IMR-90 (cell line): ENCODE measurements at regions not wholly inside any gene's neighbourhood (a gene's known extent, or its start where the extent isn't known, plus 50 kb on each side); places are given as distances from the start of the nearest gene placed in this dataset.

Source experiments
- ATAC-seq: fragments of 200-7000 bp; cut with Tn5 transposase; 2 replicates; pipeline ENCODE4 v1.9.1; 2020; ENCODE audit warnings: low read depth, mild to moderate bottlenecking, moderate library complexity
- BruUV-seq: library from RNA; stranded (reverse); fragments of 400-500 nt; replicated peaks from 2 replicates; lab custom pipeline; 2021; lab: Mats Ljungman, UMichigan
- CTCF ChIA-PET: fragments of 300-600 bp; formaldehyde crosslinking; extraction: SDS; loops from one replicate; lab custom pipeline; 2021; ENCODE audit warnings: antibody characterized with exemption; lab: Yijun Ruan, JAX
- POLR2A ChIA-PET: fragments of 300-600 bp; sonication (Branson Sonifier 250); formaldehyde crosslinking; loops from one replicate; lab custom pipeline; 2022; ENCODE audit warnings: antibody characterized with exemption; ENCODE audit not compliant: unreplicated experiment; lab: Charles Lee
- DNase-seq: peaks from one replicate; pipeline ENCODE4 v3.0.0; 2013
- H2AFZ ChIP-seq: replicated peaks from 2 replicates; pipeline ENCODE3; 2013; ENCODE audit warnings: low read length, mild to moderate bottlenecking; ENCODE audit not compliant: poor library complexity
- H2AK5ac ChIP-seq: 2 replicates; pipeline ENCODE4 v1.6.1; 2013; ENCODE audit warnings: low read depth, low read length, inconsistent platforms
- H2AK9ac ChIP-seq: replicated peaks from 2 replicates; pipeline ENCODE3; 2013; ENCODE audit warnings: mild to moderate bottlenecking, low read depth, low read length, moderate library complexity; ENCODE audit not compliant: poor library complexity
- H2BK120ac ChIP-seq: 2 replicates; pipeline ENCODE4 v1.6.1; 2013; ENCODE audit warnings: low read depth, low read length, inconsistent platforms
- H2BK15ac ChIP-seq: 3 replicates; pipeline ENCODE4 v1.6.1; 2013; ENCODE audit warnings: low read depth, low read length, inconsistent platforms
- H2BK20ac ChIP-seq: 2 replicates; pipeline ENCODE4 v1.6.1; 2013; ENCODE audit warnings: low read depth, mild to moderate bottlenecking, inconsistent platforms, low read length, moderate library complexity
- H2BK5ac ChIP-seq: 2 replicates; pipeline ENCODE4 v1.6.1; 2013; ENCODE audit warnings: mild to moderate bottlenecking, low read depth, low read length, inconsistent platforms; ENCODE audit not compliant: poor library complexity, severe bottlenecking
- H3K14ac ChIP-seq: replicated peaks from 2 replicates; pipeline ENCODE4 v1.6.1; 2013; ENCODE audit warnings: low read depth, low read length, inconsistent platforms
- H3K18ac ChIP-seq: 2 replicates; pipeline ENCODE4 v1.6.1; 2013; ENCODE audit warnings: low read depth, low read length, control low read depth
- H3K23ac ChIP-seq: 2 replicates; pipeline ENCODE4 v1.6.1; 2013; ENCODE audit warnings: low read depth, low read length, inconsistent platforms
- H3K27ac ChIP-seq: 2 replicates; pipeline ENCODE4 v1.5.1; 2013; ENCODE audit warnings: mild to moderate bottlenecking, control low read depth, low read length; ENCODE audit not compliant: insufficient read depth
- H3K27me3 ChIP-seq: 2 replicates; pipeline ENCODE4 v1.6.1; 2013; ENCODE audit warnings: low read length; ENCODE audit not compliant: control insufficient read depth, insufficient read depth
- H3K36me3 ChIP-seq: 2 replicates; pipeline ENCODE4 v1.6.1; 2013; ENCODE audit warnings: low read length, mixed read lengths; ENCODE audit not compliant: control insufficient read depth, insufficient read depth
- H3K4ac ChIP-seq: 2 replicates; pipeline ENCODE4 v1.6.1; 2013; ENCODE audit warnings: low read depth, low read length, inconsistent platforms
- H3K4me1 ChIP-seq: 2 replicates; pipeline ENCODE4 v1.6.1; 2013; ENCODE audit warnings: low read length, mixed read lengths; ENCODE audit not compliant: control insufficient read depth, insufficient read depth
- H3K4me2 ChIP-seq: 2 replicates; pipeline ENCODE4 v1.6.1; 2013; ENCODE audit warnings: low read depth, mild to moderate bottlenecking, control low read depth, low read length, moderate library complexity
- H3K4me3 ChIP-seq: 2 replicates; pipeline ENCODE4 v1.5.1; 2013; ENCODE audit warnings: low read depth, mild to moderate bottlenecking, control low read depth, low read length, moderate library complexity; ENCODE audit not compliant: insufficient read depth
- H3K56ac ChIP-seq: 2 replicates; pipeline ENCODE4 v1.6.1; 2013; ENCODE audit warnings: low read length, inconsistent platforms; ENCODE audit not compliant: insufficient read depth; ENCODE audit errors: extremely low read depth
- H3K79me1 ChIP-seq, 2 experiments: 2 replicates each; pipeline ENCODE4 v1.6.1; 2013; ENCODE audit warnings: low read length in 2 of 2, inconsistent platforms in 1 of 2, low read depth in 1 of 2
- H3K9ac ChIP-seq: 2 replicates; pipeline ENCODE4 v1.6.1; 2013; ENCODE audit warnings: low read depth, low read length, control low read depth
- H3K9me1 ChIP-seq: 2 replicates; pipeline ENCODE4 v1.6.1; 2013; ENCODE audit warnings: low read length, inconsistent platforms; ENCODE audit not compliant: insufficient read depth
- H3K9me3 ChIP-seq: 2 replicates; pipeline ENCODE4 v1.6.1; 2013; ENCODE audit warnings: low read length; ENCODE audit not compliant: control insufficient read depth, insufficient read depth
- H4K20me1 ChIP-seq: 2 replicates; pipeline ENCODE4 v1.6.1; 2013; ENCODE audit warnings: low read length, inconsistent platforms; ENCODE audit not compliant: insufficient read depth
- H4K5ac ChIP-seq: 2 replicates; pipeline ENCODE4 v1.6.1; 2013; ENCODE audit warnings: mild to moderate bottlenecking, low read depth, low read length, control low read depth
- H4K8ac ChIP-seq, 2 experiments: 2 replicates each; pipeline ENCODE4 v1.6.1; 2013; ENCODE audit warnings: low read depth in 2 of 2, low read length in 2 of 2, control low read depth in 1 of 2, inconsistent platforms in 1 of 2
- H4K91ac ChIP-seq: 2 replicates; pipeline ENCODE4 v1.6.1; 2013; ENCODE audit warnings: low read depth, low read length, inconsistent platforms; ENCODE audit not compliant: insufficient read depth
- BHLHE40 ChIP-seq: fragments of 150-350 bp; IDR thresholded peaks from 2 replicates; pipeline ENCODE4 v1.6.1; 2016; ENCODE audit warnings: mild to moderate bottlenecking, low read depth, low read length
- FOS ChIP-seq: fragments of 150-350 bp; IDR thresholded peaks from 2 replicates; pipeline ENCODE4 v1.6.1; 2016; ENCODE audit warnings: low read depth, low read length
- MAFK ChIP-seq: IDR thresholded peaks from 2 replicates; pipeline ENCODE4 v1.6.1; 2012; ENCODE audit warnings: low read depth, low read length, improper control_type of control experiment
- MAZ ChIP-seq: IDR thresholded peaks from 2 replicates; pipeline ENCODE4 v1.6.1; 2012; ENCODE audit warnings: low read depth, mild to moderate bottlenecking, low read length, improper control_type of control experiment, moderate library complexity, borderline replicate concordance
- NFE2L2 ChIP-seq: fragments of 150-350 bp; IDR thresholded peaks from 2 replicates; pipeline ENCODE4 v1.6.1; 2016; ENCODE audit warnings: low read depth, mild to moderate bottlenecking, low read length
- RAD21 ChIP-seq: IDR thresholded peaks from 2 replicates; pipeline ENCODE4 v1.6.1; 2012; ENCODE audit warnings: low read length, improper control_type of control experiment
- RCOR1 ChIP-seq: IDR thresholded peaks from 2 replicates; pipeline ENCODE4 v1.6.1; 2012; ENCODE audit warnings: mild to moderate bottlenecking, low read length, improper control_type of control experiment; ENCODE audit not compliant: insufficient replicate concordance
- RFX5 ChIP-seq: IDR thresholded peaks from 2 replicates; pipeline ENCODE4 v1.8.0; 2012; ENCODE audit warnings: low read depth, mild to moderate bottlenecking, low read length, moderate library complexity
- SMC3 ChIP-seq: fragments of 150-350 bp; IDR thresholded peaks from 2 replicates; pipeline ENCODE4 v1.6.1; 2016; ENCODE audit warnings: low read depth, mild to moderate bottlenecking, antibody characterized with exemption, low read length, moderate library complexity
- WGBS, 2 experiments: methylation state at CpG; one replicate each; pipeline versions ENCODE4 v1.1.5 to v1.1.7; 2013; ENCODE audit warnings: missing lambda C conversion rate in 2 of 2; ENCODE audit not compliant: insufficient read length in 1 of 2; ENCODE audit errors: extremely low coverage in 2 of 2; 5-methylcytosine and 5-hydroxymethylcytosine counted together
- dilution Hi-C: fragments of 300-500 bp; cut with HindIII; formaldehyde crosslinking; loops from one replicate; pipeline ENCODE4 v1.14.3; 2018; ENCODE audit warnings: low sequenced_read_pairs; ENCODE audit not compliant: unreplicated experiment
- in situ Hi-C: fragments of 300-500 bp; cut with MboI; formaldehyde crosslinking; loops from 3 replicates; pipeline ENCODE4 v1.14.3; 2019; ENCODE audit warnings: low sequenced_read_pairs, inconsistent platforms, mixed read lengths
- intact Hi-C: fragments of 100-400 bp; cut with micrococcal nuclease; formaldehyde crosslinking; loops from 2 replicates; pipeline ENCODE4 v1.10.0; 2022
- TF ChIP-seq, protein P1 (sequence below): fragments of 150-350 bp; IDR thresholded peaks from 2 replicates; pipeline ENCODE4 v1.6.1; 2016; ENCODE audit warnings: low read depth, mild to moderate bottlenecking, low read length, moderate library complexity, borderline replicate concordance
- TF ChIP-seq, protein P2 (sequence below): fragments of 150-350 bp; IDR thresholded peaks from 2 replicates; pipeline ENCODE4 v1.6.1; 2017; ENCODE audit warnings: mild to moderate bottlenecking, antibody characterized with exemption, low read length, low read depth
- TF ChIP-seq, protein P3 (sequence below): conservative IDR thresholded peaks from 2 replicates; pipeline ENCODE4 v1.5.1; 2012; ENCODE audit warnings: mild to moderate bottlenecking, low read depth, low read length, improper control_type of control experiment

DNA sequence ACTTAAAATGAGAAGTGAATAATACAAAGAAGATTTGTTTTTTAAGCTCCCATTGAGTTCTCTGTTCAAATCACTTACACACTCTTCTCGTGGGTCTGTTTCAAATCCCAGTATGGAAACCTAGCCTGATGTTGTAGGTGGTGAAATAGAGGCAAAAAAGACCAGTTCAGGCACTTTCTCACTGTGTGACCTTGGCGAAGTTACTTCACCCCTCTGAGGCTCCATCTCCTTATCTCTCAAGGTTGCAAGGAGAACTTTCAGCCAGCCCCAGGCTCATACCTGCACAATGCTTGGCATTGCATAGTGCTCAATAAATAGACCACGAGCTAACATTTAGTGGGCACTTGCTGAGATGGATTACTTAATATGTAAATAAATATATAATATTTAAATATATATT lies 90.1 kb downstream of the PRLHR start (continued):
- TF ChIP-seq, protein P1, sequence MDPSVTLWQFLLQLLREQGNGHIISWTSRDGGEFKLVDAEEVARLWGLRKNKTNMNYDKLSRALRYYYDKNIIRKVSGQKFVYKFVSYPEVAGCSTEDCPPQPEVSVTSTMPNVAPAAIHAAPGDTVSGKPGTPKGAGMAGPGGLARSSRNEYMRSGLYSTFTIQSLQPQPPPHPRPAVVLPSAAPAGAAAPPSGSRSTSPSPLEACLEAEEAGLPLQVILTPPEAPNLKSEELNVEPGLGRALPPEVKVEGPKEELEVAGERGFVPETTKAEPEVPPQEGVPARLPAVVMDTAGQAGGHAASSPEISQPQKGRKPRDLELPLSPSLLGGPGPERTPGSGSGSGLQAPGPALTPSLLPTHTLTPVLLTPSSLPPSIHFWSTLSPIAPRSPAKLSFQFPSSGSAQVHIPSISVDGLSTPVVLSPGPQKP, result no peak
- TF ChIP-seq MAZ, result no peak

DNA sequence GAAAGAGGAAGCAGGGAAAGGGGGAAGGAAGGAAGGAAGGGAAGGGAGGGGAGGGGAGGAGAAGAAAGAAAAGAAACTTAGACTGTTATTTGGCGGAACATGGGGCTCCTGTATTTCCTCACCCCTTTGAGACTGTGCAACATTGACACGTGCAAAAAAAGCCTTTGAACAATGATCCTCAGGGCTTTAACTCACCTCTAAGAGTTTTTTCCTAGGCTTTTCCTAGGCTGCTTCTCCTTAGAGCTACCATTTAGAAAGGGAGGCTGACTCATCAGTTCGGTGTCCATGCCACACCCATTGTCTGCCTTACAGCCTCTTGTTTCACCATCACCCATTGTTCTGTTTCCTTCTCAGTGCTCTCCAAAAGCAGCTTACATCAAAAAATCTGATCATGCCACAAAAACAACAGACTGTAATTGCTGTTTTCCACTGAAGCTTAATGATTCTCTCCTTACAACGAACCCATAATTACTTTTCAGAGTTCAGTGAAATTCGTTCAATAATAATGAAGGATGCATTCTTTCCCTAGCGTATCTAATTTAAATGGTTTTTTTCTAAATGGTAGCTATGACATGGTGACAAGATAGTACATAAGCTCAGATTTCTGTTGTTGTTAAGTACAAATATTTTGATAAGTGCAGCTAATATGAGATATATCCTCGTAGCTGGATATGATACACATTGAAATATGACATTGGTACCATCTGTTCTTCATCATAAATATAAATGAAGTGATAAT lies 90.8 kb downstream of the PRLHR start:
- Histone ChIP-seq H3K4ac (no peak overlapping the region), H2AK5ac (no peak overlapping the region), H3K9ac (no peak overlapping the region), H2BK120ac (no peak overlapping the region), H3K4me2 (no peak overlapping the region), H2BK5ac (no peak overlapping the region), H3K36me3 (no peaks in the 10 kb centered on the region), H2BK15ac (no peak overlapping the region), H4K91ac (no peak overlapping the region), H3K56ac (no peak overlapping the region), H2AFZ (no peak overlapping the region), H3K4me1 (no peaks in the 10 kb centered on the region), H4K8ac (no peak overlapping the region), H4K5ac (no peak overlapping the region), H3K9me3 (no peaks in the 10 kb centered on the region), H3K79me1 (no peaks in the 10 kb centered on the region), H3K18ac (no peak overlapping the region), H3K23ac (no peak overlapping the region), H3K14ac (no peak overlapping the region), H3K9me1 (no peaks in the 10 kb centered on the region), H4K20me1 (no peaks in the 10 kb centered on the region), H3K4me3 (no peak overlapping the region), H3K27me3 (no peaks in the 10 kb centered on the region), H2AK9ac (no peak overlapping the region), H3K27ac (no peak overlapping the region), H2BK20ac (no peak overlapping the region)
- ChIA-PET POLR2A (no interaction called here), CTCF (no interaction called here)
- DNase-seq (peak; percentile 3), ATAC-seq (no peak)
- no TSS peak for BruUV-seq
- no CpG with 5 or more reads among the region's 7 CpGs for whole genome bisulfite sequencing, 2 experiments
- in situ Hi-C loops (no loop called here), dilution Hi-C loops (no loop called here), intact Hi-C loops (no loop called here)
- no peak for TF ChIP-seq SMC3
- no peak for TF ChIP-seq RAD21
- no peak for TF ChIP-seq NFE2L2
- TF ChIP-seq BHLHE40, result no peak
- no peak for TF ChIP-seq MAFK
- TF ChIP-seq FOS, result no peak
- TF ChIP-seq, protein P2, sequence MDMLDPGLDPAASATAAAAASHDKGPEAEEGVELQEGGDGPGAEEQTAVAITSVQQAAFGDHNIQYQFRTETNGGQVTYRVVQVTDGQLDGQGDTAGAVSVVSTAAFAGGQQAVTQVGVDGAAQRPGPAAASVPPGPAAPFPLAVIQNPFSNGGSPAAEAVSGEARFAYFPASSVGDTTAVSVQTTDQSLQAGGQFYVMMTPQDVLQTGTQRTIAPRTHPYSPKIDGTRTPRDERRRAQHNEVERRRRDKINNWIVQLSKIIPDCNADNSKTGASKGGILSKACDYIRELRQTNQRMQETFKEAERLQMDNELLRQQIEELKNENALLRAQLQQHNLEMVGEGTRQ, result no peak
- TF ChIP-seq RCOR1, result no peak
- TF ChIP-seq, protein P3, sequence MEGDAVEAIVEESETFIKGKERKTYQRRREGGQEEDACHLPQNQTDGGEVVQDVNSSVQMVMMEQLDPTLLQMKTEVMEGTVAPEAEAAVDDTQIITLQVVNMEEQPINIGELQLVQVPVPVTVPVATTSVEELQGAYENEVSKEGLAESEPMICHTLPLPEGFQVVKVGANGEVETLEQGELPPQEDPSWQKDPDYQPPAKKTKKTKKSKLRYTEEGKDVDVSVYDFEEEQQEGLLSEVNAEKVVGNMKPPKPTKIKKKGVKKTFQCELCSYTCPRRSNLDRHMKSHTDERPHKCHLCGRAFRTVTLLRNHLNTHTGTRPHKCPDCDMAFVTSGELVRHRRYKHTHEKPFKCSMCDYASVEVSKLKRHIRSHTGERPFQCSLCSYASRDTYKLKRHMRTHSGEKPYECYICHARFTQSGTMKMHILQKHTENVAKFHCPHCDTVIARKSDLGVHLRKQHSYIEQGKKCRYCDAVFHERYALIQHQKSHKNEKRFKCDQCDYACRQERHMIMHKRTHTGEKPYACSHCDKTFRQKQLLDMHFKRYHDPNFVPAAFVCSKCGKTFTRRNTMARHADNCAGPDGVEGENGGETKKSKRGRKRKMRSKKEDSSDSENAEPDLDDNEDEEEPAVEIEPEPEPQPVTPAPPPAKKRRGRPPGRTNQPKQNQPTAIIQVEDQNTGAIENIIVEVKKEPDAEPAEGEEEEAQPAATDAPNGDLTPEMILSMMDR, result no peak
- no peak for TF ChIP-seq RFX5
